Renal cortical epithelial cell (primary cell): ENCODE measurements at regions not wholly inside any gene's neighbourhood (a gene's known extent, or its start where the extent isn't known, plus 50 kb on each side); places are given as distances from the start of the nearest gene placed in this dataset.

Experiments
- DNase-seq: peaks from one replicate; pipeline ENCODE4 v3.0.0-alpha.2; 2011; ENCODE audit warnings: low read depth

DNA sequence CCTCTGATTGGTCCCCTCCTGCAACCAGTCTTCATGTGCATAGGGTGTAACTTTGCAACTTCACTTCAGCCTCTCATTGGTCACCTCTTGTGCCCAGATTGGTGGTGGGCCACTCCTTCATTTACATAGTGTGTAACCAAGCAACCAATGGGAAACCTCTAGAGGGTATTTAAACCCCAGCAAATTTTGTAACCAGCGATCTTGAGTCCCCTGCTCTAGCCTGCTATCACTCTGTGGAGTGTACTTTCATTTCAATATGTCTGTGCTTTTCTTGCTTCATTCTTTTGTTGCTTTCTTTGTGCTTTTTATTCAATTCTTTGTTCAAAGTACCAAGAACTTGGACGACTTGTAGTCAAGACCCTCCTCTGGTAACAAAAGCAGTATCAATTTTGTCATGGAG is 1336.9 kb upstream of the SPRY2 start:
- no peak for DNase-seq

DNA sequence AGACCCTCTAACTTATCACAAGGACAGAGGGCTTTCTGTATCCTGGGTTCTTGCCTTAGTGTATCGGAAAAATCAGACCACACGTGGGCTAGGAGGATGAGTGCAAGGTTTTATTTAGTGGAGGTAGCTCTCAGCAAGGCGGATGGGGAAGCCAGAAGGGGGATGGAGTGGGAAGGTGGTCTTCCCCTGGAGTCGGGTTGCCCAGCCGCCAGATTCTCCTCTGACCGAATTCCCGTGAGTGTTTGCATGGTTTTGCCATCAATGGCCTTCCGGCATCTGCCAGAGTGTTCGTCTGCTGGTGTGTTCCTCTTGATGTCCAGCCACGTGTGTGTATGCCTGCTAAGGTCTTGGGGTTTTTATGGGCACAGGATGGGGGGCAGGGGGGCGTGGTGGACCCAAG is 1335.1 kb upstream of the SPRY2 start:
- no peak for DNase-seq

DNA sequence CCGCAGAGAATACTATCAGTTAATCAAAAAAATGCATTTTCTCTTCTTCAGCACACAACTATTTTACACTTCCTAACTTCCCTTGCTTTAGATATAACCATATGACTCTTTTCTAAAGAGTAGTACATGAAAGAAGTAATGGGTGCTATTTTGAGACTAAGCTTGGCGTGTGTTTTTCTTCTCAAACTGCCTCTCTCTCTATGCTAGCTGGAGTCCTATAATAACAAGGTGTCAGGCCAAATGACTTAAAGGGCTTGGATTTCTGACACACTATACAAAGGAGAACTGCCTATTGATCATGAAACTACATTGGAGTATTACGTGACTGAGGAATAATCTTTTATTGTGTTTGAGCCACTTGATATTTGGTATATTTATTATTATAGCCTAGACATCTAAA is 1330.1 kb upstream of the SPRY2 start:
- no peak for DNase-seq

DNA sequence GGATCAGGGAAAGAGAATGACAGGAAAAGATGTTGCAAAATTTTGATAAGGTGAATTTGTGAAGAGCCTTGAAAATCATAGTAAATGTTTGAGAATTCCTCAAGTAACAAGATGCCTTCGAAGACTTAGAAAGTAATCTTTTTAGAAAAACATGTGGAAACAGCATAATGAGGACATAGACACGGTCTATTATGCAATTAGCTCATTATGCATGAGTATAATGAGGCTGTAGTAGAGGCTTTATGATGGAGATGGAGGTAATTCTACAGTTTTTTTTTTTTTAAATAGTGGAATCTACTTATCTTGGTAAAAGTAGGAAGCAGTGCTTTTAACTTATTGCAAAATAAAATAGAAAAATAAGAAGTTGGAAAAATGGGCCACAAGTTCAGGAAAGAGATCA is 1329.1 kb upstream of the SPRY2 start:
- DNase-seq: no peak

DNA sequence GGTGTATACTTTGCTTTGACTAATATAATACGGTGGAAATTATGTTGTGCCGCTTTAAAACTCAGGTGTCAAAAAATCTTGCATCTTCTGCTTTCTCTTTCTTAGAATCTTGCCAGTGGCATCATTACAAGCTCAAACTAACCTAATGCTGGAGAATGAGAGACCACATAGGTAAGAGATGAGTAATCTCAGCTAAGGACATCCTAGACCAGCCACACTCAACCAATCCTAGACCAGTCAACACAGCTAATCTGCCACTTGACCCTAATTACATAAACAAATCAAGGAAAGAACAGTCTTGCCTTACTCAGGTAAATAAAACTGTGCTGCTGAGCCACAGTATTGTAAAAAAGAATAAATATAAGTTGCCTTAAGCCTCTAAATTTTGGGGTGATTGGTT is 1323.9 kb upstream of the SPRY2 start:
- DNase-seq: peak; percentile 50

DNA sequence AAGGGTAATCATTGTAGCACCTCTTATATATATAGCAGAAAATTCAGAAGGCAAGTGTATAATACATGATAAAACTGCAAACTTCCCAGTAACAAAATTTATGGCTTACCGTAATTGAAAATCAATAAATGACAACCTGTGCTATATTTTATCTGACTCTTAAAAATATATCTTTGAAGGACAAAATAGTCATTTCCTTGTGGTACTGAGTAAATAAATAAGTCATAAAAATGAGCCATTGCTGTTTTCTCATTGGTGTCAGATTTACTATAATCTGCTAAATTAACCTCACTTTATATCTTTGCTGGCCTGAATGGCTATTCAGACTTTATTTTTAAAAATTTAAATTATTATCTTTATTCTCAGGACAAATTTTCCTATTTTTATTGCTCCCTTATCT is 1319.1 kb upstream of the SPRY2 start:
- DNase-seq: no peak

DNA sequence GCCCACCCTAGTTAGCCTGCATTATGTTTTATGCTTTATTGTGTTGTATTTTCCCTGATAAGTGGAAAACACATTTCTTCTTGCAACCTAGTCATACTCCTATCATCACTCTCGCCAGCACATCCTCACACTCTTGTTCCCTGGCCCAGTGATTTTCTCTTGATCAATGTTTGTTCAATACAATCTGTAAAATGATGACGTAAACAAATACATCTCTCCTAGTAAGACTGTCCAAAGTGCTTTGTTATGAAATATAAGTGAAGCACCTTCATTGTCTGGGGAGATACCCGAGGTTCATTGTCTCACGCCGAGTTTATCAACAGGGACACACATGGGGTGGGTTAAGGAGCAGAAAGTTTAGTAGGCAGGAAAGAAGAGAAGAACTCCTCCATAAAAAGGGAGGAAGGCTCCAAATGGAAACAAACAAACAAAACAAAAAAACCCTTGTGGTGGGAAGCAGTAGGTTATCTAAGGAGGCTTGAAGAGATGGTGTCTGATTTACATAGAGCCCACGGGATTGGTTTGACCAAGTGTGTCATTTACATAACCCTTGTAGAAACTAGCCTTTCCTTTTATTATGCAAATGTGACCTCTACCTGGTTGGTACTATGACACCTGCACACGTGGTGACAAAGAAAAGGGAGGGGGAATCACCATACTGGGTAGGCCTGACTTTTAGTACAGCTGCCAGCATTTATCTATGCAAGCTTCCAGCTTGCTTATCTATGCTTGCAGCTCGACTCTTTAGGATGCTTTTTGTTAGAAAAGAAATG is 1317.9 kb upstream of the SPRY2 start:
- no peak for DNase-seq

DNA sequence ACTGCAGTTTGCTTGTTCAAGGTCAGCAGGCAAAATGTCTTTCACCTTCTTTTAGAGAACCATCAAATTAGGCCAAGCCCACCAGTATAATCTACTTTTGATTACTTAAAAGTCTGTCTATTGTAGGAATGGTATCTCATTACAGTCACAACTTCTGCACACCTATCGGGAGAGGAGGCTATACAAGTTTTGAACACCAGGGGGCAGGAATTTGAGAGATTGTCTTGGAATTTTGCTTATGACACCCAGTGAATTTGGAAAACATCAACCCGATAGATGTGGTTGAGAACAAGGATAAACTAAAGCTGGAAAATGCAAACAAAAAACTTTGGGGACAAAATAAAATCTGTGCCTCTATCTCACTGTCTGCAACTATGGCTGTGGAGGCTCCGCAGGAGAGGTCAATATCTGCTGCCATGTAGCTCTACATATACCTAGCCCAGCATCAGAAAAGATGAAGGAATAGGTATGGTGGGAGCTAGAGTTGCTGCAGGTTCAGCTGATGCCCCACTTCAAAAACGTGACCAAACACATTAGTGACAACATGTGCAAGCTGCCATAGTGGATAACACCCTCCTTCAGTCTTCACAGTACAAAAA is 1299.2 kb upstream of the SPRY2 start:
- DNase-seq: peak; percentile 31

DNA sequence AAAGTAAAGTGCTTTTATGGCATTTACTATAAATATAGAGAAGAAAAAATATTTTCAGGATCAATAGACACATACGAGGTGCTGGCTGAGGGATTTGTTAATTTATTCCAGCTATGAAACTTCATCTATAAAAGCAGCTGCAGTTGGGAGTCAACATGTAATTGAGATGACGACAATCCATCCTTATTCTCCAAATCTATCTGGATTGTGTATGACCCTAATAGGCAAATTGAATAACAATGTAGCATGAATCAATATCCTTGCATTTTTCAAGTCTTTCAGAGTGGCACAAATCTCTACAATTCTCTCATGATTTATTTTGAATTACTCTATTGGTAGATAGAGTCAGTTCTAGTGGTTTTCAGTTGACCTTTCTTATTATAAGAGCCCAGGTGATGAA is 1296.5 kb upstream of the SPRY2 start:
- no peak for DNase-seq

DNA sequence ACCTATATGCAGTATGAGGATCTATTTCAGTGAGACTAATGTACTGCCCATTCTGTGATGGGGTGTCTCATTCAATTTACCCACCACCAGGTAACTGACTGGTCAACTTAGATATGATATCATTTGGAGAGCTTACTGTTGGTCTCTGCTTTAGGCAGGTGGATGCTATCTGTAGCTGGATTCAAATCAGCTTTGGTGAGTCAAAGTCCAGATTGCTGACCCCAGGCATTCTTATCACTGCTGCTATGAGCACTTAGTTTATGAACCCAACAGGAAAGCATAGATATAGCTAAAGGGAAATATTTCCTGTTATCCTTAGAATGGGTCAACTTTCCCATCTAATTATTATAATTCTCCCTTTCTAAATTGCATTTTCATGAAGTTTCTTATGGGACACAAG is 1295.2 kb upstream of the SPRY2 start:
- DNase-seq: no peak

DNA sequence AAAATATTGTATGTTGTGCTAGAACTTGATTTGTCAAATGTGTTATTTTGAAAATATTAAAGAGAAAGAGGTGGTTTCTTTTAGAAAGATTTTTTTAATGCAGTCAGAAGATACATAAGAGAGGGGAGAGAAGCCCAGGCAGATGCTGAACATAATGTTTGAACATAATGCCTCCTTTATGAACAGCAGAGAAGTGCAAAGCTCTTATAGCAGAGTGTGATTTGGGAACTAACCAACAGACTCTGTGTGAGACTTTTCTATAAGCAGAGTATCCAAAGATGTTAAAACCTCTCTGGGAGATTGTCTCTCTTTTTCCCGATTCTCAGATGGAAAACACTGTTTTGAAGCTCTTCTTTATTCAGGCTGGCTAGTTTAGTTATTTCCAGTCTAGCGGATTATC is 1274.1 kb upstream of the SPRY2 start:
- no peak for DNase-seq

DNA sequence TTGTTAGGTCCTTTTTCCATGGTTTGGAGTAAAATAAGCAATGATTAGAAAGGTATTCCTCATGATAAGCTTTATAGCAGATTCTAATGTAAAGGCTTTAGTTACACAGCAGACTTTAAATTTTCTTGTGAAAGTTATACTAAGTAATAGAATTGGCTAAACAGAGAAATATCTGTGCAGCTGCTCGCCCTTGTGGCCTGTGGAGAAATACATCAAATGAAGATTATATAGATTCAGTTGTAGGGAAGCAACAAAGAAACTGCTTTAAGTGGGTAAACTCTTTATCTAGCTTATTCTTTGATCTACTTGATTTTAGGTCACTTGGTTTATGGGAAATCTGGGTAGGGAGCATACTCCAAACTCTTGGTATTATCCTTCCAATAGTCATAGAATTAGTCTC is 1269.7 kb upstream of the SPRY2 start:
- DNase-seq: peak; percentile 22

DNA sequence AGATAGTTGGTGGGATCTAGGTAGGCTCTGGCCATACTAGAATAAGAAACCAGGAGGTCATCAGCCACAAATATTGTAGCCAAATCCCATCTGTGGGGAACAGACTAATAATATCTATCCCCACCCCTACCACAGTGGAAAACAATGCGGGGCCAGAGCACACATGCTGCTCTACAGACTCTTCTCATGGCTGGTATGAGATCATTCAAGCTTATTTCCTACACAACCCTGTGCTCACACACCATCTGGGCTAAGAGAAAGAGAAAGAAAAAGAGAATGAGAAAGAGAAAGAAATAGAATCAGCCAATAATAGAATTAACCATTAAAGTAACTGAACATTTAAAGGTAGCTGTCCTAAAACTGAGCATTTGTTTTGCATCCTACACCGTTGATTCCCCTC is 1268.4 kb upstream of the SPRY2 start:
- no peak for DNase-seq

DNA sequence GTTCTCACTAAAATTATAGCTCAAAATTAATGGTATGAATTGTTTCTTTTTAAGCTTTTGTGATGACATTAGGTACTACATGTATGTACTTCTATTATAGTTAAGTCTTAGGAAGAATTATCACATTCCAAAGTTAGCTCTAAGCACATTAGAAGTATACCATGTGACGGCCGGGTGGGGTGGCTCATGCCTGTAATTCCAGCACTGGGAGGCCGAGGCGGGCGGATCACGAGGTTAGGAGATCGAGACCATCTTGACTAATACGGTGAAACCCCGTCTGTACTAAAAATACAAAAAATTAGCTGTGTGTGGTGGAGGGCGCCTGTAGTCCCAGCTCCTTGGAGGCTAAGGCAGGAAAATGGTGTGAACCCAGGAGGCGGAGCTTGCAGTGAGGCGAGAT is 1265.1 kb upstream of the SPRY2 start:
- no peak for DNase-seq

DNA sequence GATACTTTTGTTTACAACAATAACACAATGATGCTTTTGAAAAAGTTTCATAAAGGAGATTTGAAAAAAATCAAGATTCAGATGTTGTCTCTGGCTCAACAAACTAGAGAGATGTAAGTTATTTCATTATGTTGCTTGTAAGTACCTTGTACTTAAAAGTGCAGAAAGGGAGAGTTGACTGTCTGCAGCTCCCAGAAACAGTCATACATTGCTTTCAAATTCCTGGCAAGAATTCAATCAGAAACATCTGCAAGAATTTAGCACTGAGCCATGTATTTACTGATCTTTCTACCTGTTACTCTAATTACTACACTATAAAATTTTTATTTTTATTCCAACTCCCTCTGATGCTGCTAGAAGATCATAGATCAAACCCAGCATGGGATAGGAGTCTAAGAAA is 1261.3 kb upstream of the SPRY2 start:
- DNase-seq: peak; percentile 61

DNA sequence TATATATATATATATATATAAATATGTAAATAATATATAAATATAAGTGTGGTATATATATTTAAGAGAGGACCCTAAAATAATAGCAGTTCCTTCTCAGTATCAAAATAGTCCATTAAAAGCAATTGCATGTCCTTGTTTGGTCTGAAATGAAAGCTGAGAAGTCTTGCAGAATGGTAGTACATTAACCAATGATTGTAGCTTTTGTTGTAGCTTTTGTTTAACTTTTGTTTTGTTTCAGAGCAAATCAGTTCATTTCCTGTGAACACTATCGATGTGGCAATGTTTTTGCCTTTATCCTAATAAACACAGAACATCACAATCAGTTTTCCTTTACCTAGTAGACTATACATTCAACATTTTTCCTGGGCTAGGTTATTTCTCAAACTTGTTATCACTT is 1256.2 kb upstream of the SPRY2 start:
- peak; percentile 95 for DNase-seq

DNA sequence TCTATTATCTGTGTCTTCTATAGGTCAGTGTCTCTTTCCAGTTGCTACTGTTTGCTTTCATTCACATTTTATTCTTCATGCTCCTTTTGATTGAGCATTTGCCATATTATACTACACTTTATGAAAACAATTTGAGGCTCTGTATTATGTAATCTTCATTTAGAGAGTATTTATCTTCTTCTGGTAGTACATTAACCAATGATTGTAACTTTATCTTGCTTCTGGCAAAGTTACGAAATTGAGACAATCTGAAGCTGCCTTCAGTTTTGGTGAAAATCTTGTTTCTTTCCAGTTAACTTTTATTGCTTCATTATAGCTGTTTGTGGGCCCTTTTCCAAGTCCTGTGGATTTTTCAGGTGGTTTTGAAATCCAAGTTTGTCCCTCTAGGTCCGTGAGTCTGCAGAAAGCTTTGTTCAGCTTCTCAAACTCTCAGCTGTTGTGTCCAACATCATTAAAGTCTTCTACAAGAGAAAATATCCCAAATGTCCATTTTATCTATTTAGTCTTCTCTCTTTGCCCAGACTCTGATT is 1255.4 kb upstream of the SPRY2 start:
- peak; percentile 88 for DNase-seq

DNA sequence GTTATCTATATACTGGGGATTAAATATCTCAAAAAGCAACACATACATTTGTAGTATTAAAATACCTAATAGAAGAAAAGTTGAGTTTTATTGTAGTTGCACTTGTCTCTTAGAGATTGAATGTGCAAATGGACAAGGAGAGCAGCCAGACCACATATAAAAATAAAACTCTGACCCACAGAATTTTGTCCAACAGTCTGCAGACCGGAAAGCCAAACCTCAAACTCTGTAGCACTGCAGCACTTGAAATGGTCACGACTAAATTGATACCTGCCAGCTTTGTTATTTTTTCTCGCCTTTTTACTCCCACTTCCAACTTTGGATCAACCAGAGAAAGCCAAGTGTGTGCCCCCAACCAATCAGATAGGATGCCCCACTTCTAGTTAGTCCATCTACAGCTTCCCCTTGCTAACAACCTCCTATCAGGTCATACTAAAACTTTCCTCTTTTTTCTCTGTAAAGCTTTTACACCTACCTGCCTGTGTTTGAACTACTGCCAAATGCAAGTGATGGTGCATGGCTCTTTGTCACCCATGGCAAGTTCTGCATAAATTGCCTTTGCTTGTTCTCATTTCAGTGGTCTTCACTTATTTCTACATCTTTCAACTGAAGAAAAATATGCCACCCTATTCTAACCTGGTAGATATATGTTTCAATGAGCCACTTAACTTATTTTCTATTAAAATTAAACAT is 1250.7 kb upstream of the SPRY2 start:
- peak; percentile 54 for DNase-seq

DNA sequence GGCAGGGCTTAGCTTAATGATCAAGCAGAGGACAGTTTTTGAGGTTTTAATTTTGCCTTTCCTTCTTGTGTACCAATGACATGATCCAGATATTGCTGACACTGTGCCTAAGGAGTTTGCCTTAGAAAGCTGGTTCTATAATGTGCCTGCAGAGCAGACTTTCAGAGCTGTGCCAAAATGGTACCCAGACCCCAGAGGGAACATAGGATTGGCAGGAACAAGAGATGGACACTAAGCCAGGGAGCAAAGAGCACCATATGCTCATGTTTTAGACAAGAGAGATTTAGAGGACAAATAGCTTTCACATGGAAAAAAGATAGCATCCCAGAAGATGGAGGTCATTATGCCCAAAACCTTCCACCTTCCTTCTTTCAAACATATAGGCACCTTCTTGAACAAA is 1241.5 kb upstream of the SPRY2 start:
- no peak for DNase-seq

DNA sequence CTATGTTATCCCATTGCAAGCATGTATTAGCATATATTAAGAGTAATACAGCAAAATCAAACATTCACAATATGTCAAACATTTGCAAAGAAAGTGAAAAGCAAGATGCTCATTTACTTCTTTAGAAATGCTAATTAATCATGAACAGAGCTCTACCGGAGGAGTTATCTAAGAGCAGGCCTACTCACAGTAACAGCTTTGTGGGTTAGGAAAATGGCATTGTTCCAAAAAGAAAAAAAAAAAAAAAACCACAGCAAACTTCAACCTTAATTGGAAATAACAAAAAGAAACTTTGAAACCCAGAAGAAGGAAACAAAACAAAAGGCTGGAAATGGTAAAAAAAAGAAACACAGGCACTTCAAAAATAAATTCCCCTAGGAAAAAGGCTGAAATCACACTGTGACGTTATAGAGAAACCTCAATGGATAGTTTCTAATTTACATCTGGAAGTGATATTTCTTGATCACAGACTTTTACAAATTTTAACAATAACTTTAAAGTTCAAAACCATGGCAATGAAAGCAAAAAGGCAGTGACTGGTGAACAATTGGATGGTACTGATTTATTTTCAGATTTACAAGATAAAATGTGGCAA is 1236.8 kb upstream of the SPRY2 start:
- DNase-seq: peak; percentile 91

DNA sequence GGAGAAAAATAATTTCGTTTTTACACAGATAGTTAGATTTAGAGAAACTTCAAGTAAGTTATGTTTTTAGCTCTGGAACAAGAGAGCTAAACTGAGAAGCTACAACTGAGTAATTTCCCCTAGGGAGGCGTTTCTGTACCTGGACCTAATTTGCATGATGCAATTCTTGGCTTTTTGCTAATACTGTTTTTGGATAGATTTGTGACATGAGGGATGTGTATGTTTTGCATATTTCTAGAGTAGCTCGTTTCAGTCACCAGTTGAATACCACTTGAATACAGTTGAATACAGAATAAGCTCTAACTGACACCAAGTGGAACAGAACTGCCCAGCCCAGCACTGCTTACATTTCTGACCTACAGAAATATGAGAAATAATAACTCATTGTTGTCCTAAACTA is 1227.9 kb upstream of the SPRY2 start:
- no peak for DNase-seq

DNA sequence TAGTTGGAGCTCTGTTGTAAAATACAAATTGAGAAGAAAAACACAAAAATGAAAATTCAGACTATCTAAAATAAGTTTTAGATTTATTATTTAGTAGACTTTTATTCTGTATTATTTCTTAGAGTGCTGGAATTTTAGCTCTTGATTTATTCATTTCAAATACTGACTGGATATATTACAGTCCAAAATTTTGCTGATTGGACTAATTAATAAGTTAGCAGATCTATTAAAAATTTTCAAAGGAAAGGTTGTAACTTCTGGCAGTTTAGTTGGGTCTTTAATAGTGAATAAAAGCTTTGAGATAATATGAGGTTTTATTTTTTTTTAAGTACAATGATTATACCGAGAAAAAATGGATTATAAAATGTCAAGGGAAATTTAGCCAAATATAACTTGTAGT is 1224.9 kb upstream of the SPRY2 start:
- no peak for DNase-seq

DNA sequence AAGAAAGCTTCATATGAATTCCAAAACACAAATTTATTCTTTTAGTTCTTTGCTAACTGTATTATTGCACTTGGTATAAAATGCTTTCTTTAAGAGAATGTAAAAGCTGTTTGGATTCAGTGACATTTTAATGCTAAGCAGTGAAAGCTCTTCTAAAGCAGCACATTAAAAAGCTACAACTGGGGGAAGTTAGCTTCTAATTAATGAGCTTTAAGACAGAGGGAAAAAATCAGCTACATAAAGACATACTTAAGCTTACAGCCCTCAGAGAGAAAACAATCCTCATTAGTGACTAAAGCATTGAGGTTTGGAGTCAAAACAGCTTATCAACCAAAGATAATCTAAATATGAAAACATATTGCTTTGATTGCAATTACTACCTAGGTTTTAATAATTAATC is 1222.2 kb upstream of the SPRY2 start:
- no peak for DNase-seq
